ENCODE measurements at regions not wholly inside any gene's neighbourhood (a gene's known extent, or its start where the extent isn't known, plus 50 kb on each side); places are given as distances from the start of the nearest gene placed in this dataset.
"Not testable (repeated sequence)": the region's sequence is repeated elsewhere in the genome, so short reads cannot be mapped to it uniquely, and the experiment has no call there.

DNA sequence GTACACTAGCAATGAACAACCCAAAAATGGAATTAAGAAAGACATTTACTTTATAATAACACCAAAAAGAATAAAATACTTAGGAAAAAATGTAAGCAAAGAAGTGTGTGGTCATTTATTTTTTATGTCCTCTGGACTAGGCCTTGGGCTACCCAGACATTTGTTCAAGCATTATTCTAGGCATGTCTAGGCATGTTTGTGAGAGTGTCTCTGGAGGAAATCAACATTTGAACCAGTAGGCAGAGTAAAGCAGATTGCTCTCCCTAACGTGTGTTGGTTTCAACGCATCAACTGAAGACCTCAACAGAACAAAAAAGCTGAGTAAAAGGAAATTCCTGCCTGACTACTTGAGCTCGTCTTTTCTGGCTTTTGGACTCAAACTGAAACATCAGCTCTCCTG is 84.5 kb downstream of the ANKEF1 start:
- TF ChIP-seq, protein P1, sequence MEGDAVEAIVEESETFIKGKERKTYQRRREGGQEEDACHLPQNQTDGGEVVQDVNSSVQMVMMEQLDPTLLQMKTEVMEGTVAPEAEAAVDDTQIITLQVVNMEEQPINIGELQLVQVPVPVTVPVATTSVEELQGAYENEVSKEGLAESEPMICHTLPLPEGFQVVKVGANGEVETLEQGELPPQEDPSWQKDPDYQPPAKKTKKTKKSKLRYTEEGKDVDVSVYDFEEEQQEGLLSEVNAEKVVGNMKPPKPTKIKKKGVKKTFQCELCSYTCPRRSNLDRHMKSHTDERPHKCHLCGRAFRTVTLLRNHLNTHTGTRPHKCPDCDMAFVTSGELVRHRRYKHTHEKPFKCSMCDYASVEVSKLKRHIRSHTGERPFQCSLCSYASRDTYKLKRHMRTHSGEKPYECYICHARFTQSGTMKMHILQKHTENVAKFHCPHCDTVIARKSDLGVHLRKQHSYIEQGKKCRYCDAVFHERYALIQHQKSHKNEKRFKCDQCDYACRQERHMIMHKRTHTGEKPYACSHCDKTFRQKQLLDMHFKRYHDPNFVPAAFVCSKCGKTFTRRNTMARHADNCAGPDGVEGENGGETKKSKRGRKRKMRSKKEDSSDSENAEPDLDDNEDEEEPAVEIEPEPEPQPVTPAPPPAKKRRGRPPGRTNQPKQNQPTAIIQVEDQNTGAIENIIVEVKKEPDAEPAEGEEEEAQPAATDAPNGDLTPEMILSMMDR (IDR thresholded peaks at IDR 0.05; ENCODE audit: low read depth, low read length, missing control alignments): no peak
- no peak for DNase-seq (ENCODE audit: extremely low read depth, low read depth)
- H3K4me3 ChIP-seq (replicated peaks; ENCODE audit: low read depth, low read length): no peak overlapping the region

DNA sequence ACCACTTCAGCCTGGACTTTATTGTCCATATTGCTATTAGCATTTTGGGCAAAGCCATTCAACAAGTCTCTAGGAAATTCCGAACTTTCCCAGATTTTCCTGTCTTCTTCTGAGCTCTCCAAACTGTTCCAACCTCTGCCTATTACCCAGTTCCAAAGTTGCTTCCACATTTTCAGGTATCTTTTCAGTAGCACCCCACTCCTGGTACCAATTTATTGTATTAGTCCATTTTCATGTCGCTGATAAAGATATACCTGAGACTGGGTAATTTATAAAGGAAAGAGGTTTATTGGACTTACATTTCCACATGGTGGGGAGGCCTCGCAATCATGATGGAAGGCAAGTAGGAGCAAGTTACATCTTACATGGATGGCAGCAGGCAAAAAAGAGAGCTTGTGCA is 90.1 kb downstream of the ANKEF1 start:
- not testable (repeated sequence) for H3K4me3 ChIP-seq (replicated peaks; ENCODE audit: low read depth, low read length); DNase-seq (ENCODE audit: extremely low read depth, low read depth)

DNA sequence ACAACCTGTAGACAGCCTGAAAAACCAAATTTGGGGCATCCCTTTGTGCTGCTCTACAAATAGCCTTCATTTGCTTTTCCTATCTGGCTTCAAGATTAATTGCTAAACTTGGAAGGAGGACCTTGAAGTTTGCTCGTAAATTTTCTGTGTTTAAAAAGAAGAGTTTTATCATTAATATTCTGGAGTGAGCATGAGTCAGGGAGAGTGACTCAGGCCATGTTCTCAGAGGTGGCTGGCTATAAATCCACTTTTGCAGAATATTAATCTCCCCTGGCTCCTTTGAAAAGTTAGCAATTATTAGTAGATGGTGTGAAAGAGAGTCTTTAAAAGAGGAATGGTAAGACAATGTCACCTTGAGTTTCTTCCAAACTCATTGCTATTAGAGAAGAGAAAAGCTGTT is 91.0 kb downstream of the ANKEF1 start:
- TF ChIP-seq, protein P1 (IDR thresholded peaks at IDR 0.05; ENCODE audit: low read depth, low read length, missing control alignments): no peak
- DNase-seq (ENCODE audit: extremely low read depth, low read depth): no peak
- no peak overlapping the region for H3K4me3 ChIP-seq (replicated peaks; ENCODE audit: low read depth, low read length)

DNA sequence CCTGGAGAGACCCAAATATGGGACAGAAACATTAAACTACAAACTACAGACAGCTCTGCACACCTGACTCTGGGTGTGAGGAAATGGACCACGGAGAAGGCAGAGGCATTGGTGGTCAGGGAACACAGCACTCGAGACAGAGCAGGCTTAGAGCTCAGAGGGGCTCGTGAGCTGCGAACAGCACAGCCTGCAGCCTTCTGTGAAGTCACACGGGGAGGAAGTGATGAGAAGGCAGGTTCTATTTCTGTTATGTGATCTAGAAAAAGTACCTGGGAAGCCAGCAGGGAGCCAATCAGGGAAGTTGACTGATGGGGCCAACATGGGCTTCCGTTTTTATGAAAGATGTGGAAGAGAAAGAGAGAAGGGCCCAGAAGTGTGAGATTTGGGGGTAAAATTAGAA is 88.9 kb upstream of the SNAP25 start:
- no peak overlapping the region for H3K4me3 ChIP-seq (replicated peaks; ENCODE audit: low read depth, low read length)
- DNase-seq (ENCODE audit: extremely low read depth, low read depth): no peak
- TF ChIP-seq, protein P1 (IDR thresholded peaks at IDR 0.05; ENCODE audit: low read depth, low read length, missing control alignments): no peak

DNA sequence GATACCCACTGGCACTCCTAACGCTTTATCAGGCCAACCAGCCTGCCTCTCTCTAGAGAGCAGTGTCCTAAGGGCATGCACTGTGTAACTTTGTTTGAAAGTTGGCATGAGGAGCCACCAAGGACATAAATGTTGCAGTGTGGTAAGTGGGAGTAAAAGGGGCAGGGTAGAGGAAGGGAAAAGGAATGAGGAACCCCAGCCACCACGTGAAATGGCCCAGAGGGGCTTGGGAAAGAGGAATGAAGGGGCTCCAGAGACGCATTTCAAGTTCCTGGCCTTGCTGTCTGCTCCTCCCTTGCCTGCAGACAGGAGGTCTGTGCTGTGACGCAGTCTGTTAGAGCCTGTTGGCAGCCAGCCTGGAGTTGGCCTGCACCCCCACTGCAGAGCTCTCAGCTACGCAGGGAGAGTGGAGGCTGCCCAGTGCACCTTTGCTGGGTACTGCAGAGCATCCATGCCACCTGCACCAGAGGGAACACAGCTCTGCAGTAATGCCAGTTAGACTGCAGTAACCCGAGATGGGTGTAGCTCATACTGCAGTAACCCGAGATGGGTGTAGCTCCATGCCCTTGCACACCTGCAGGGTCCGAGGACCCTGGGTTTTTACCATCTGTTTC is 86.8 kb upstream of the SNAP25 start:
- H3K4me3 ChIP-seq (replicated peaks; ENCODE audit: low read depth, low read length): no peak overlapping the region
- peak; percentile 20 for DNase-seq (ENCODE audit: extremely low read depth, low read depth)
- TF ChIP-seq, protein P1 (IDR thresholded peaks at IDR 0.05; ENCODE audit: low read depth, low read length, missing control alignments): no peak

DNA sequence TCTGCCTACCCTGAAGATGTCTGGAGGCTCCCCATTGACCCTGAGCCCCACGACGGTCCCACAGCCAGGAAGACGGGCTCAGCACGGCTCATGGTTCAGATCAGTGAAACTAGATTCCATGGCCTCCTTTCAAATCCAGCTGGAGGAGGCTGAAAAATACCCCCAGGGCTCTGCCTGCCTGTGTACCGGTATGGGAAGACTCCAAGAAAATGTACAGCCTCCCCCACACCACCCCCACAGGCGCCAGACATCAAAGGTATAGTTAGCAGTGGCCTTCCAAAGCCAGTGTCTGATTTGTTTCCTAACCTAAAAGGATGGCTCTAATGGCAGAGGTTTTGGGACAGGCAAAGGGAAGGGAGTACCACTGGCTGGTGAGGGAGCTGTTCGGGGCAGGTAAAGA is 86.2 kb upstream of the SNAP25 start:
- TF ChIP-seq, protein P1 (IDR thresholded peaks at IDR 0.05; ENCODE audit: low read depth, low read length, missing control alignments): no peak
- no peak overlapping the region for H3K4me3 ChIP-seq (replicated peaks; ENCODE audit: low read depth, low read length)
- DNase-seq (ENCODE audit: extremely low read depth, low read depth): no peak

DNA sequence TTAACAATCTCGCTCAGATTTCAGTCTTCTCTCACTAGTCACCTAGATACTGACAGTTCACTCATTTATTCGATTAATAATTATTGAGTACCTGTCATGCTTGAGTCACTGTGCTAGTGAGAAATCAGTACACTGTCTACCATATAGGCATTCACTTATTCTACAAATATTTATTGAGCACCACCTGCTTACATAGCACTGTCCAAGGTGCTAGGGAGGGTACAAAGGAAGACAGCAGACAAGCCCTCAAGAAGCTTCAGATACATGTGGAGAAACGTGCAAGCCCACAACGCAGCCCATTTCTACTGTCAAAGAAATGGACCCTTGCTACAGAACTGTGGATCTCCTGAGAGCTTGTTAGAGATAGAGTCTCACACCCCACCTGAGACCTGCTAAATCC is 85.1 kb upstream of the SNAP25 start:
- TF ChIP-seq, protein P1 (IDR thresholded peaks at IDR 0.05; ENCODE audit: low read depth, low read length, missing control alignments): no peak
- no peak overlapping the region for H3K4me3 ChIP-seq (replicated peaks; ENCODE audit: low read depth, low read length)
- DNase-seq (ENCODE audit: extremely low read depth, low read depth): no peak
